Activated B cell treated with CpG ODN at 0.5 μM for 24 hours (primary cell): ENCODE measurements at regions not wholly inside any gene's neighbourhood (a gene's known extent, or its start where the extent isn't known, plus 50 kb on each side); places are given as distances from the start of the nearest gene placed in this dataset.

Source experiments
- ATAC-seq: fragments of 200-7000 bp; cut with Tn5 transposase; one replicate; pipeline ENCODE4 v1.10.0; 2021; ENCODE audit warnings: low read depth, mild to moderate bottlenecking, moderate library complexity
- CTCF ChIA-PET: fragments of 350-600 bp; sonication (Branson Sonifier 250); formaldehyde crosslinking; loops from one replicate; lab custom pipeline; 2021; ENCODE audit warnings: antibody characterized with exemption; lab: Charles Lee
- POLR2A ChIA-PET: fragments of 350-600 bp; sonication (Branson Sonifier 250); formaldehyde crosslinking; loops from one replicate; lab custom pipeline; 2021; ENCODE audit warnings: antibody characterized with exemption; lab: Charles Lee
- DNase-seq: peaks from one replicate; pipeline ENCODE4 v3.0.0; 2022
- H3K27ac Mint-ChIP-seq: one replicate; pipeline ENCODE4 v1.8.0; 2020; ENCODE audit warnings: mixed read lengths
- H3K27me3 Mint-ChIP-seq: one replicate; pipeline ENCODE4 v1.8.0; 2021; ENCODE audit warnings: mixed read lengths
- H3K36me3 Mint-ChIP-seq: one replicate; pipeline ENCODE4 v1.8.0; 2021; ENCODE audit warnings: low read depth, mixed read lengths
- H3K4me1 Mint-ChIP-seq: one replicate; pipeline ENCODE4 v1.8.0; 2021; ENCODE audit warnings: mixed read lengths
- H3K4me3 Mint-ChIP-seq: one replicate; pipeline ENCODE4 v1.8.0; 2020; ENCODE audit warnings: mild to moderate bottlenecking, mixed read lengths
- H3K9me3 Mint-ChIP-seq: one replicate; pipeline ENCODE4 v1.8.0; 2020; ENCODE audit warnings: mixed read lengths
- intact Hi-C: fragments of 100-400 bp; cut with micrococcal nuclease; formaldehyde crosslinking; loops from one replicate; pipeline ENCODE4 v1.15.1; 2024
- TF ChIP-seq, protein P1 (sequence below): fragments of 200-600 bp; IDR thresholded peaks from one replicate; pipeline ENCODE4 v1.8.0; 2022; ENCODE audit warnings: antibody characterized with exemption, mild to moderate bottlenecking

DNA sequence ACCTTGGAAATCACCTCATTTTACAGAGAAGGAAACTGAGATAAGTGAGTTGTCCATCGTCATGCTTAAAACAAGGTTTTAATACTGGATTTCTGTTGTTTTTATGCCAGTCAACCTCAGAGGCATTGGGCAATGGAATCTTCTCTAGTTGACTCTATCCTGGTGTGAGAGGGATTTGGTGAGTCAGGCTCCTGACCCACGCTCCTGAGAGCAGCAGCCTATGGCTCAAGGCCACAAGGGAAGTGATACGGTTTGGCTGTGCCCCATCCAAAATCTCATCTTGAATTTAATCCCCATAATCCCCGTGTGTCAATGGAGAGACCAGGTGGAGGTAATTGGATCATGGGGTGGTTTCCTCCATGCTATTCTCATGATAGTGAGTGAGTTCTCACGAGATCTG is 90.1 kb downstream of the TLR5 start:
- Mint-ChIP-seq H3K4me1 (no peaks in the 10 kb centered on the region), H3K27me3 (no peaks in the 10 kb centered on the region), H3K4me3 (no peak overlapping the region), H3K36me3 (no peaks in the 10 kb centered on the region), H3K9me3 (no peaks in the 10 kb centered on the region), H3K27ac (no peak overlapping the region)
- DNase-seq = no peak
- ChIA-PET CTCF (no interaction called here), POLR2A (no interaction called here)
- ATAC-seq = no peak
- TF ChIP-seq, protein P1, sequence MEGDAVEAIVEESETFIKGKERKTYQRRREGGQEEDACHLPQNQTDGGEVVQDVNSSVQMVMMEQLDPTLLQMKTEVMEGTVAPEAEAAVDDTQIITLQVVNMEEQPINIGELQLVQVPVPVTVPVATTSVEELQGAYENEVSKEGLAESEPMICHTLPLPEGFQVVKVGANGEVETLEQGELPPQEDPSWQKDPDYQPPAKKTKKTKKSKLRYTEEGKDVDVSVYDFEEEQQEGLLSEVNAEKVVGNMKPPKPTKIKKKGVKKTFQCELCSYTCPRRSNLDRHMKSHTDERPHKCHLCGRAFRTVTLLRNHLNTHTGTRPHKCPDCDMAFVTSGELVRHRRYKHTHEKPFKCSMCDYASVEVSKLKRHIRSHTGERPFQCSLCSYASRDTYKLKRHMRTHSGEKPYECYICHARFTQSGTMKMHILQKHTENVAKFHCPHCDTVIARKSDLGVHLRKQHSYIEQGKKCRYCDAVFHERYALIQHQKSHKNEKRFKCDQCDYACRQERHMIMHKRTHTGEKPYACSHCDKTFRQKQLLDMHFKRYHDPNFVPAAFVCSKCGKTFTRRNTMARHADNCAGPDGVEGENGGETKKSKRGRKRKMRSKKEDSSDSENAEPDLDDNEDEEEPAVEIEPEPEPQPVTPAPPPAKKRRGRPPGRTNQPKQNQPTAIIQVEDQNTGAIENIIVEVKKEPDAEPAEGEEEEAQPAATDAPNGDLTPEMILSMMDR = no peak
- intact Hi-C loops = no loop called here

DNA sequence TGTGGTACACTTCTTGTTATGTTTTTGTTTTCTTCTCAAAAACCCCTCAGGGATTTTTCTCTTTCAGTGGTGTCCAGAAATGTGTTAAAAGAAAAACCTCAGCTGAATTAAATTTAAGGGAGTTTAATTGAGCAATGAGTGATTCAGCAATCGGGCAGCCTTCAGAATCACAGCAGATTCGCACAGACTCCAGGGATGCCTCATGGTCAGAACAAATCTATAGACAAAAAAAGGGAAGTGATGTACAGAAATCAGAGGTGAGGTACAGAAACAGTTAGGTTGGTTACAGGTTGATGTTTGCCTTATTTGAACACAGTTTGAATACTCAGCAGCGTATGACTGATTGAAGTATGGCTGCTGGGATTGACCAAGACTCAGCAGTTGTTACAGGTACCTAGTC is 86.2 kb downstream of the TLR5 start:
- Mint-ChIP-seq H3K4me3 (no peak overlapping the region), H3K4me1 (no peaks in the 10 kb centered on the region), H3K27ac (no peak overlapping the region), H3K9me3 (no peaks in the 10 kb centered on the region), H3K36me3 (no peaks in the 10 kb centered on the region), H3K27me3 (no peaks in the 10 kb centered on the region)
- DNase-seq = no peak
- ChIA-PET CTCF (no interaction called here), POLR2A (no interaction called here)
- intact Hi-C loops = no loop called here
- ATAC-seq = no peak
- TF ChIP-seq, protein P1 = no peak

DNA sequence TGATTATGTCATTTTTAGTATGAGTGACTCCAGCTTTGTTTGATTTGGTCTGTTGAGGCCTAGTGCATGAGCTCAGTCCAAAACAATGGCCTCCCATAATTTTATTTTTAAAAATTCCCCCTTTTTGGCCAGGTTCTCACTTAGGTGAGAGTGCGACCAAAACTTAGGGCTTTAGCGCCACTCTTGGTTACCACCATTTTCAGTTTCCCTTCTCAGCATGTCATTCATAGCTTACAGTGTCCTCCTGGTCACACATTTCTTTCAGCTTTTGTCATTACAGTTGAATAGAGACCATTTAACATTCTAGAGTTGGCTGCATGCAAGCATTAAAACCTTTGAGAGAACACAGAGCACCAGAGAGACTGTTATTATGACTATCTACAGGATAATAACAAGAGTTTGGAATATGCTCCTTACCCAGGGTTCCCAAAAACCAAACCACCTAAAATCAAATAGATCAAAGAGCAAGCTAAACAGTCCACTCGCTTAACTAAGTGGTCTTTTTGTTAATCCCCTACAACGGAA is 85.4 kb downstream of the TLR5 start:
- Mint-ChIP-seq H3K4me1 (no peaks in the 10 kb centered on the region), H3K27ac (no peak overlapping the region), H3K36me3 (no peaks in the 10 kb centered on the region), H3K4me3 (no peak overlapping the region), H3K27me3 (no peaks in the 10 kb centered on the region), H3K9me3 (no peaks in the 10 kb centered on the region)
- ChIA-PET POLR2A (no interaction called here), CTCF (no interaction called here)
- ATAC-seq (no peak), DNase-seq (no peak)
- intact Hi-C loops = no loop called here
- TF ChIP-seq, protein P1 = no peak
